GM18502 (cell line): ENCODE measurements at regions not wholly inside any gene's neighbourhood (a gene's known extent, or its start where the extent isn't known, plus 50 kb on each side); places are given as distances from the start of the nearest gene placed in this dataset.

Experiments
- ATAC-seq: cut with Tn5 transposase; IDR thresholded peaks from one replicate; pipeline ENCODE4 v1.9.1; 2021; ENCODE audit warnings: mild to moderate bottlenecking; ENCODE audit not compliant: unreplicated experiment, poor library complexity

GRCh38 chr5:56369361-56369811 lies 136.3 kb upstream of the ANKRD55 start:
- no peak for ATAC-seq

- no peak for ATAC-seq
Observed at GRCh38 chr5:56367748-56368147, 134.6 kb upstream of the ANKRD55 start.

- no peak for ATAC-seq
Observed at GRCh38 chr5:56366986-56367385, 133.9 kb upstream of the ANKRD55 start.

- no peak for ATAC-seq
Observed at GRCh38 chr5:56361398-56361797, 128.3 kb upstream of the ANKRD55 start.

GRCh38 chr5:56360816-56361215 lies 127.7 kb upstream of the ANKRD55 start:
- no peak for ATAC-seq

GRCh38 chr5:56359809-56360685 lies 126.9 kb upstream of the ANKRD55 start:
- ATAC-seq, result no peak

GRCh38 chr5:56358703-56359681 lies 125.9 kb upstream of the ANKRD55 start:
- no peak for ATAC-seq

GRCh38 chr5:56358046-56358445 lies 124.9 kb upstream of the ANKRD55 start:
- ATAC-seq, result no peak

GRCh38 chr5:56357426-56357825 lies 124.3 kb upstream of the ANKRD55 start:
- ATAC-seq, result no peak

GRCh38 chr5:56356836-56357160 lies 123.7 kb upstream of the ANKRD55 start:
- ATAC-seq, result no peak

- ATAC-seq, result no peak
Observed at GRCh38 chr5:56356121-56356835, 123.1 kb upstream of the ANKRD55 start.

- ATAC-seq, result no peak
Observed at GRCh38 chr5:56354836-56355235, 121.7 kb upstream of the ANKRD55 start.

GRCh38 chr5:56352808-56353590 lies 119.9 kb upstream of the ANKRD55 start:
- no peak for ATAC-seq

- no peak for ATAC-seq
Observed at GRCh38 chr5:56350597-56351170, 117.6 kb upstream of the ANKRD55 start.

GRCh38 chr5:56350011-56350596 lies 117.0 kb upstream of the ANKRD55 start:
- no peak for ATAC-seq

GRCh38 chr5:56349461-56349860 lies 116.3 kb upstream of the ANKRD55 start:
- no peak for ATAC-seq

GRCh38 chr5:56346741-56347535 lies 113.8 kb upstream of the ANKRD55 start:
- no peak for ATAC-seq

GRCh38 chr5:56346044-56346710 lies 113.0 kb upstream of the ANKRD55 start:
- ATAC-seq, result no peak
